GM12878 (cell line): ENCODE measurements at regions not wholly inside any gene's neighbourhood (a gene's known extent, or its start where the extent isn't known, plus 50 kb on each side); places are given as distances from the start of the nearest gene placed in this dataset.

Source experiments
- CEBPB ChIP-seq, 2 experiments: fragments of 150-350 bp in 1 of 2; IDR thresholded peaks; 2 replicates each; pipeline ENCODE4 v1.6.1; 2012 to 2014; ENCODE audit warnings: low read depth in 2 of 2, low read length in 2 of 2, borderline replicate concordance in 1 of 2, inconsistent platforms in 1 of 2
- POLR2A ChIP-seq: IDR thresholded peaks from 2 replicates; pipeline ENCODE4 v1.6.1; 2011; ENCODE audit warnings: low read depth, mild to moderate bottlenecking, low read length
- RAD51 ChIP-seq: fragments of 450-650 bp; IDR thresholded peaks from 2 replicates; pipeline ENCODE4 v1.6.1; 2016; ENCODE audit warnings: moderate library complexity, mild to moderate bottlenecking, inconsistent platforms
- SREBF2 ChIP-seq: IDR thresholded peaks from 2 replicates; pipeline ENCODE4 v1.6.1; 2012; ENCODE audit warnings: mild to moderate bottlenecking, low read length
- USF2 ChIP-seq: IDR thresholded peaks from 2 replicates; pipeline ENCODE4 v1.6.1; 2011; ENCODE audit warnings: low read depth, low read length, improper control_type of control experiment, borderline replicate concordance
- ZNF274 ChIP-seq: IDR thresholded peaks from one replicate; pipeline ENCODE4 v1.8.0; 2011; ENCODE audit not compliant: insufficient read length, insufficient read depth
- ZNF592 ChIP-seq: fragments of 450-650 bp; IDR thresholded peaks from 2 replicates; pipeline ENCODE4 v1.6.1; 2017; ENCODE audit warnings: mild to moderate bottlenecking, moderate library complexity
- TF ChIP-seq, protein P1 (sequence below), 3 experiments: IDR thresholded peaks in 2 of 3; conservative IDR thresholded peaks in 1 of 3; 2 replicates each; pipeline ENCODE4 v1.5.1; 2011; ENCODE audit warnings: low read depth in 3 of 3, low read length in 3 of 3, mild to moderate bottlenecking in 3 of 3, control low read depth in 2 of 3, moderate library complexity in 2 of 3, inconsistent platforms in 1 of 3, mixed read lengths in 1 of 3; ENCODE audit not compliant: control insufficient read depth in 2 of 3, insufficient read depth in 1 of 3; ENCODE audit errors: extremely low read depth in 1 of 3
- TF ChIP-seq, protein P2 (sequence below): IDR thresholded peaks from 2 replicates; pipeline ENCODE4 v1.6.1; 2012; ENCODE audit warnings: low read depth, low read length, improper control_type of control experiment
- TF ChIP-seq, protein P3 (sequence below): fragments of 450-650 bp; IDR thresholded peaks from 2 replicates; pipeline ENCODE4 v1.6.1; 2017; ENCODE audit warnings: low read depth, mild to moderate bottlenecking, moderate library complexity

DNA sequence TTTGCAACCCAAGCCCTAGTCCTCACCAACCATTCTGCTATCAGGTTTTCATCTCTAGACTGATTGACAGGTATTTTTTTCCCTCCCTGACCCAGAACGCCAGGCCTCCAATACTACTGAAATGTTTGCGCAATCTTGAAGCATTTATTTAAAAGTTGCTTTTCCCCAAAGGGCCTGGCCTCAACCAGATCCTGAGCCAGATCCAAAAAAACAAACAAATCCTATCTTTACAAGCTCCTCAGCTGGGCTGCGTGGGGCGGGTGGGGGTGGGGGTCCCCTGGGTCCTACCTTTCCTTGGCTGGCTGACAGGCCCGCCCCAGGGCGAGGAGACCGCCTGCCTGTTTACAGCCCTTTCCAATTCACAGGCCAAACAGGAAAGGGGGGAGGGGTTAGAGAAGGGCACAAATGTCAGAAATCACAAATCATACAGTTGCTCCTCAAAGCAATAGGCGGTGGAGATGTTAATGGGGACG, 98.8 kb downstream of the FOXD2 start:
- TF ChIP-seq POLR2A (no peak), RAD51 (no peak), CEBPB (IDR thresholded peaks at IDR 0.05; ENCODE audit: borderline replicate concordance in 1 of 2, low read depth in 2 of 2, low read length in 2 of 2) (no peak), SREBF2 (no peak), USF2 (no peak), ZNF274 (no peak), ZNF592 (no peak)
- TF ChIP-seq, protein P1, sequence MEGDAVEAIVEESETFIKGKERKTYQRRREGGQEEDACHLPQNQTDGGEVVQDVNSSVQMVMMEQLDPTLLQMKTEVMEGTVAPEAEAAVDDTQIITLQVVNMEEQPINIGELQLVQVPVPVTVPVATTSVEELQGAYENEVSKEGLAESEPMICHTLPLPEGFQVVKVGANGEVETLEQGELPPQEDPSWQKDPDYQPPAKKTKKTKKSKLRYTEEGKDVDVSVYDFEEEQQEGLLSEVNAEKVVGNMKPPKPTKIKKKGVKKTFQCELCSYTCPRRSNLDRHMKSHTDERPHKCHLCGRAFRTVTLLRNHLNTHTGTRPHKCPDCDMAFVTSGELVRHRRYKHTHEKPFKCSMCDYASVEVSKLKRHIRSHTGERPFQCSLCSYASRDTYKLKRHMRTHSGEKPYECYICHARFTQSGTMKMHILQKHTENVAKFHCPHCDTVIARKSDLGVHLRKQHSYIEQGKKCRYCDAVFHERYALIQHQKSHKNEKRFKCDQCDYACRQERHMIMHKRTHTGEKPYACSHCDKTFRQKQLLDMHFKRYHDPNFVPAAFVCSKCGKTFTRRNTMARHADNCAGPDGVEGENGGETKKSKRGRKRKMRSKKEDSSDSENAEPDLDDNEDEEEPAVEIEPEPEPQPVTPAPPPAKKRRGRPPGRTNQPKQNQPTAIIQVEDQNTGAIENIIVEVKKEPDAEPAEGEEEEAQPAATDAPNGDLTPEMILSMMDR (IDR thresholded peaks at IDR 0.05 in 2 of 3, conservative IDR thresholded peaks at IDR 0.05 in 1 of 3; ENCODE audit: control insufficient read depth in 2 of 3, extremely low read depth in 1 of 3, insufficient read depth in 1 of 3, low read depth in 3 of 3, low read length in 3 of 3) = no peak
- TF ChIP-seq, protein P2, sequence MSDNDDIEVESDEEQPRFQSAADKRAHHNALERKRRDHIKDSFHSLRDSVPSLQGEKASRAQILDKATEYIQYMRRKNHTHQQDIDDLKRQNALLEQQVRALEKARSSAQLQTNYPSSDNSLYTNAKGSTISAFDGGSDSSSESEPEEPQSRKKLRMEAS = no peak
- TF ChIP-seq, protein P3, sequence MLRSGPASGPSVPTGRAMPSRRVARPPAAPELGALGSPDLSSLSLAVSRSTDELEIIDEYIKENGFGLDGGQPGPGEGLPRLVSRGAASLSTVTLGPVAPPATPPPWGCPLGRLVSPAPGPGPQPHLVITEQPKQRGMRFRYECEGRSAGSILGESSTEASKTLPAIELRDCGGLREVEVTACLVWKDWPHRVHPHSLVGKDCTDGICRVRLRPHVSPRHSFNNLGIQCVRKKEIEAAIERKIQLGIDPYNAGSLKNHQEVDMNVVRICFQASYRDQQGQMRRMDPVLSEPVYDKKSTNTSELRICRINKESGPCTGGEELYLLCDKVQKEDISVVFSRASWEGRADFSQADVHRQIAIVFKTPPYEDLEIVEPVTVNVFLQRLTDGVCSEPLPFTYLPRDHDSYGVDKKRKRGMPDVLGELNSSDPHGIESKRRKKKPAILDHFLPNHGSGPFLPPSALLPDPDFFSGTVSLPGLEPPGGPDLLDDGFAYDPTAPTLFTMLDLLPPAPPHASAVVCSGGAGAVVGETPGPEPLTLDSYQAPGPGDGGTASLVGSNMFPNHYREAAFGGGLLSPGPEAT = no peak
